Upper lobe of left lung (tissue), 6 donors: ENCODE measurements at regions not wholly inside any gene's neighbourhood (a gene's known extent, or its start where the extent isn't known, plus 50 kb on each side); places are given as distances from the start of the nearest gene placed in this dataset.

Source experiments
- ATAC-seq, 2 donors: fragments of 200-7000 bp; cut with Tn5 transposase; one replicate each; pipeline ENCODE4 v1.9.1; 2022; ENCODE audit warnings: mild to moderate bottlenecking in 2 of 2, moderate library complexity in 2 of 2; ENCODE audit not compliant: low FRiP score in 2 of 2
- DNase-seq, 2 donors: peaks; one replicate each; pipeline ENCODE4 v3.0.0-alpha.2; 2019 to 2020
- H3K27ac ChIP-seq, 4 donors: fragments of 200-600 bp; sonication (generic); one replicate each; pipeline ENCODE4 v1.5.1; 2016 to 2019
- H3K27me3 ChIP-seq, 4 donors: fragments of 200-600 bp; sonication (generic); one replicate each; pipeline ENCODE4 v1.5.1; 2017 to 2019
- H3K36me3 ChIP-seq, 4 donors: fragments of 200-600 bp; sonication (generic); one replicate each; pipeline ENCODE4 v1.5.1; 2016 to 2019
- H3K4me1 ChIP-seq, 4 donors: fragments of 200-600 bp; sonication (generic); one replicate each; pipeline ENCODE4 v1.5.1; 2018 to 2019
- H3K4me3 ChIP-seq, 4 donors: fragments of 200-600 bp; sonication (generic); one replicate each; pipeline ENCODE4 v1.5.1; 2017 to 2019; ENCODE audit warnings: mild to moderate bottlenecking in 2 of 4, moderate library complexity in 1 of 4
- H3K9me3 ChIP-seq, 4 donors: fragments of 200-600 bp; sonication (generic); one replicate each; pipeline ENCODE4 v1.5.1; 2018 to 2019
- EP300 ChIP-seq, 4 donors: sonication (generic); formaldehyde crosslinking; IDR thresholded peaks; one replicate each; pipeline ENCODE4 v1.5.1; 2017; ENCODE audit warnings: antibody characterized with exemption in 4 of 4, control low read depth in 2 of 4
- POLR2A ChIP-seq, 4 donors: fragments of 450-650 bp; IDR thresholded peaks; one replicate each; pipeline ENCODE4 v1.5.1; 2016 to 2017; ENCODE audit warnings: antibody characterized with exemption in 4 of 4, mild to moderate bottlenecking in 2 of 4
- POLR2AphosphoS5 ChIP-seq, 2 donors: sonication (generic); formaldehyde crosslinking; IDR thresholded peaks; one replicate each; pipeline ENCODE4 v1.5.1; 2017; ENCODE audit warnings: antibody characterized with exemption in 2 of 2
- WGBS, 2 donors: methylation state at CpG; one replicate each; pipeline ENCODE4 v1.1.5; 2017 to 2018; 5-methylcytosine and 5-hydroxymethylcytosine counted together
- TF ChIP-seq, protein P1 (sequence below), 6 experiments: fragments of 450-650 bp in 4 of 6; fragments of 200-600 bp in 2 of 6; sonication (generic) in 2 of 6; IDR thresholded peaks; one replicate each; pipeline ENCODE4 v1.5.1; 2016 to 2019; ENCODE audit warnings: antibody characterized with exemption in 6 of 6
- donor health status: DM: no; HTN: no; CAD: no; lungs with moderate emphysema.
- donor health status: DM: no; HTN: yes; CAD: no; lungs with severe emphysema.

DNA sequence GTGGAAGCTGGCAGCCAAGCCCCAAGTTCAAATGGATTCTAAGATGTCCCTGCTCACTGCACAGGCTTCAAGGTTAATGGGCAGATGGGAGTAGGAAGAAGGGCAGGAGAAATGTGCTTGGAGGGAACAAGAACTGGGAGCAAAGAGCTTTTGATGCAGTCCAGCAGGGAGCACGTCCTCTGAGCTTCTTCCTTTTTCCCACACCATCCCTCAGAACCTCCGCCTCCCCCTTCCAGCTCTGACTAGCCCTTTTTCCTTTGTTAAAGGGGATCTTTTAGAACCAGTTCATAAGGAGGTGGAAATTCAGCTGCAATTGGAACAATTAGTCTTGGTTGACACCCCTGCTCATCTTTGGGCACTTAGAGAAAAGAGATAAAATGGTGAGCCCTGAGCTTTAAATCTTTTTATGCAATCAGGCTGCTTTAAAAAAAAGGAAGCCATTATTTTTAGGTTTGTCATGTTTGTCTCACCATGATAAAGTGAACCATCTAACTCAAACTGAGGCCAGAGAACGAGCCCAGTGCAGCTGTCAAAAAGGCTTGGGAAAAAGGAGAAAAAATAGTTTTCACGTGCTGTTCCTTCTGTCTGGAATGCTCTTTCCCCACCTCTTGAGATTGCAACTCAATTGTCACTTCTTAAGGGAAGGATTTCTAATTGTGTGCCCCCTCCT is 135.8 kb upstream of the IL1RAPL2 start:
- no peaks in the 10 kb centered on the region for H3K4me1 ChIP-seq
- TF ChIP-seq POLR2AphosphoS5 (IDR thresholded peaks at IDR 0.05) (no peak), EP300 (IDR thresholded peaks at IDR 0.05) (no peak), POLR2A (IDR thresholded peaks at IDR 0.05) (no peak)
- TF ChIP-seq, protein P1, sequence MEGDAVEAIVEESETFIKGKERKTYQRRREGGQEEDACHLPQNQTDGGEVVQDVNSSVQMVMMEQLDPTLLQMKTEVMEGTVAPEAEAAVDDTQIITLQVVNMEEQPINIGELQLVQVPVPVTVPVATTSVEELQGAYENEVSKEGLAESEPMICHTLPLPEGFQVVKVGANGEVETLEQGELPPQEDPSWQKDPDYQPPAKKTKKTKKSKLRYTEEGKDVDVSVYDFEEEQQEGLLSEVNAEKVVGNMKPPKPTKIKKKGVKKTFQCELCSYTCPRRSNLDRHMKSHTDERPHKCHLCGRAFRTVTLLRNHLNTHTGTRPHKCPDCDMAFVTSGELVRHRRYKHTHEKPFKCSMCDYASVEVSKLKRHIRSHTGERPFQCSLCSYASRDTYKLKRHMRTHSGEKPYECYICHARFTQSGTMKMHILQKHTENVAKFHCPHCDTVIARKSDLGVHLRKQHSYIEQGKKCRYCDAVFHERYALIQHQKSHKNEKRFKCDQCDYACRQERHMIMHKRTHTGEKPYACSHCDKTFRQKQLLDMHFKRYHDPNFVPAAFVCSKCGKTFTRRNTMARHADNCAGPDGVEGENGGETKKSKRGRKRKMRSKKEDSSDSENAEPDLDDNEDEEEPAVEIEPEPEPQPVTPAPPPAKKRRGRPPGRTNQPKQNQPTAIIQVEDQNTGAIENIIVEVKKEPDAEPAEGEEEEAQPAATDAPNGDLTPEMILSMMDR (IDR thresholded peaks at IDR 0.05): no peak
- no peak overlapping the region for H3K4me3 ChIP-seq
- WGBS, 2 donors: 30 to 32% methylated on average over 4 of the region's 4 CpGs
- no peaks in the 10 kb centered on the region for H3K9me3 ChIP-seq
- no peak overlapping the region for H3K27ac ChIP-seq
- H3K27me3 ChIP-seq: no peaks in the 10 kb centered on the region
- H3K36me3 ChIP-seq: no peaks in the 10 kb centered on the region
- ATAC-seq: no peak
- DNase-seq: no peak

DNA sequence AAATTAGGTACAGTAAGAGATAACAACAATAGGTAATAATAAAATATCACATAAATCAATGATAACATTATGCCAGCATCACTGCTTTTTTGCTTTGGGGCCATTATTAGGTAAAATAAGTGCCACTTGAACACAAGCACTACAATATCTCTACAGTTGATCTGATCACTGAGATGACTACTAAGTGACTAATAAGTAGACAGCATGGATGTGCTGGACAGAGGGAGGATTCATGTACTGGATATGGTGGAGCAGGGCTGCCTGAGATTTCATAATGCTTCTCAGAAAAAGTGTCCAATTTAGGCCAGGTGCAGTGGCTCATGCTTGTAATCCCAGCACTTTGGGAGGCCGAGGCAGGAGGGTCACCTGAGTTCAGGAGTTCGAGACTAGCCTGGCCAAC is 137.8 kb upstream of the IL1RAPL2 start:
- no peak for ATAC-seq
- H3K36me3 ChIP-seq: no peaks in the 10 kb centered on the region
- no peak overlapping the region for H3K27ac ChIP-seq
- DNase-seq: no peak
- WGBS, 2 donors: 90% methylated on average over 2 of the region's 2 CpGs; no CpG with 5 or more reads in 1 of the 2 donors
- no peaks in the 10 kb centered on the region for H3K9me3 ChIP-seq
- TF ChIP-seq POLR2A (IDR thresholded peaks at IDR 0.05) (no peak), POLR2AphosphoS5 (IDR thresholded peaks at IDR 0.05) (no peak), EP300 (IDR thresholded peaks at IDR 0.05) (no peak)
- TF ChIP-seq, protein P1 (IDR thresholded peaks at IDR 0.05): no peak
- no peak overlapping the region for H3K4me3 ChIP-seq
- H3K4me1 ChIP-seq: no peaks in the 10 kb centered on the region
- H3K27me3 ChIP-seq: no peaks in the 10 kb centered on the region

DNA sequence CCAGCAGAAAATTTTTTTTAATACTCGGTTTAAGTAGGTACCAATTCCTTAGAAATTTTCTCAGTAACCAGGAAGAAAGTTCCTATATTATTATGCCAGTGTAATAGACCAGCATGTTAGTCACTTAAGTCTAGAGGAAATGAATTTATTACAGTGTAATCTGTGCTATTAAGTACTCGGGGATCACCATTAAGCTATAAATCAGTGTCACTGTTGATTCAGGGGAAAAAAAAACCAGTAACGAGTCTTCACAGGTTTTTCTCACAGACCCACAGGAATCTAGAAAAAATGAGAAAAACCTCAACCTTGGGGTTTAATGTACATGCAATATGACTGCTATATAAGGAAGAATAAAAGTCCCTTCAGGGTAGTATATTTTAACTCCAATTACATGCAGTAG is 138.3 kb upstream of the IL1RAPL2 start:
- H3K36me3 ChIP-seq: no peaks in the 10 kb centered on the region
- no peaks in the 10 kb centered on the region for H3K9me3 ChIP-seq
- ATAC-seq (no peak), DNase-seq (no peak)
- H3K4me1 ChIP-seq: no peaks in the 10 kb centered on the region
- WGBS, 2 donors: 44 to 52% methylated on average over 3 of the region's 3 CpGs
- H3K27ac ChIP-seq: no peak overlapping the region
- no peaks in the 10 kb centered on the region for H3K27me3 ChIP-seq
- TF ChIP-seq POLR2AphosphoS5 (IDR thresholded peaks at IDR 0.05) (no peak), POLR2A (IDR thresholded peaks at IDR 0.05) (no peak), EP300 (IDR thresholded peaks at IDR 0.05) (no peak)
- TF ChIP-seq, protein P1 (IDR thresholded peaks at IDR 0.05): no peak
- H3K4me3 ChIP-seq: no peak overlapping the region

DNA sequence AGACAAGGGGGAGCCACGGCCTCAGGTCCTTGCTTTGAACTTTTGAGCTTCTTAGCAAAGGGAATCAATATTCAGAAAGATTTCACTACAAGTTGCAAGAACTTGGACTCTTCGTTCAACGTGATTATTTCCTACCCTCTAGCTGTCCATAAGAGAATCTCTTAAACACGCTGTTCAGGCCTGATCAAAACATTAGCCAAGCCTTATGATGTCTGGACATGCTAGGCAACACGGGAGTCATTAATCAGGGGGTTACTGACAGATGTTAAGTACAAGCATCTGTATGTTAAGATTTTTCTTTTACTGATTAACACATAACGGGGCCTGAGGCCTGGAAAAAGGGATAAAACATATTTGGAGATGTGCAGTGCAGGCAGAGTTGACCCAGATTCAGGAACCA is 138.9 kb upstream of the IL1RAPL2 start:
- DNase-seq (no peak), ATAC-seq (no peak)
- no peaks in the 10 kb centered on the region for H3K4me1 ChIP-seq
- no peak for TF ChIP-seq POLR2A (IDR thresholded peaks at IDR 0.05)
- TF ChIP-seq EP300 (IDR thresholded peaks at IDR 0.05): no peak
- TF ChIP-seq, protein P1 (IDR thresholded peaks at IDR 0.05): no peak
- no peak for TF ChIP-seq POLR2AphosphoS5 (IDR thresholded peaks at IDR 0.05)
- H3K27ac ChIP-seq: no peak overlapping the region
- H3K9me3 ChIP-seq: no peaks in the 10 kb centered on the region
- no peak overlapping the region for H3K4me3 ChIP-seq
- WGBS, 2 donors: 59 to 62% methylated on average over 6 of the region's 6 CpGs
- H3K27me3 ChIP-seq: no peaks in the 10 kb centered on the region
- H3K36me3 ChIP-seq: no peaks in the 10 kb centered on the region

DNA sequence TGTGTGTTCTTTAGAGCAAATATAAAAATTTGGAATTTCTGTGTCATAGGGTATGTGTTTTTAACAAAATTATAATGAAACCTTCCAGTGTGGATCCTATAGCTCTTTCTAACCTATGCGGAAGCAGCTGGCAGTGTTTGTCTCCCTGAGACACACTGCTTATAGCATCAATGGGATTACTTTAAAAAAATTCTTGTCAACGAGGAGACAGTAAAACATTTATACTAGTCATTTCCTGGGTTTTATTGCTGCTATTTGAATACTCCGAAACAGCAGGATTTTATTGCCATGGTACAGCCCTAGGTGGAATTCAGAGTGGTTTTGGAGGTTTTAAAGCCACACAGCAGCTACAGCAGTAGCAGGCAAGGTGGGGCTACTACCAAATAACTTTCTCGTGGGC is 145.1 kb upstream of the IL1RAPL2 start:
- Histone ChIP-seq H3K4me3 (no peak overlapping the region), H3K27me3 (no peaks in the 10 kb centered on the region), H3K36me3 (no peaks in the 10 kb centered on the region), H3K4me1 (no peaks in the 10 kb centered on the region), H3K9me3 (peaks cover 0 to 7% (median 0%) of the 10 kb centered on the region in 4 donors), H3K27ac (no peak overlapping the region)
- TF ChIP-seq POLR2AphosphoS5 (IDR thresholded peaks at IDR 0.05) (no peak), EP300 (IDR thresholded peaks at IDR 0.05) (no peak), POLR2A (IDR thresholded peaks at IDR 0.05) (no peak)
- TF ChIP-seq, protein P1 (IDR thresholded peaks at IDR 0.05): no peak
- DNase-seq (no peak), ATAC-seq (no peak)
- WGBS, 2 donors: 74 to 77% methylated on average over 4 of the region's 4 CpGs
